ENCODE measurements at regions not wholly inside any gene's neighbourhood (a gene's known extent, or its start where the extent isn't known, plus 50 kb on each side); places are given as distances from the start of the nearest gene placed in this dataset.

DNA sequence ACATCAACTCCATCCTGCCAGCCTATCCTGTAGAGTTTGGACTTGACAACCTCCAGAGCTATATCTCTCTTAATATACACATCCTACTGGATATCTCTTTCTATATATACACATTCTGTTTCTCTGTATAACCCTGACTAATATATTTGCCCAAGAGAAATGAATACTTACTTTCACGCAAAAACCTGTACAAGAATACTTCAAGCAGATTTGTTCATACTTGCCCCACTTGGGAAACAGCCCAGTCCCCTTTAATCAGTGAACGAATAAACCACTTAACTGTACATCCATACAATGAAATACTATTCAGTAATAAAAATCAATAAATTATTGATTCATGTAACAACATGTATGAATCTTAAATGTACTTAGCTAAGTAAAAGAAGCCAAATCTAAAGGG is 251.1 kb upstream of the PHYHIPL start:
- TF ChIP-seq STAT1 (IDR thresholded peaks at IDR 0.05; ENCODE audit: unreplicated experiment) (no peak), EZH2 (IDR thresholded peaks at IDR 0.05; ENCODE audit: low read depth, unreplicated experiment) (no peak), NANOG (IDR thresholded peaks at IDR 0.05; ENCODE audit: borderline replicate concordance) (no peak), ZNF114 (CRISPR knock-in tag; IDR thresholded peaks at IDR 0.05) (no peak), POLR2AphosphoS5 (IDR thresholded peaks at IDR 0.05; ENCODE audit: low read depth) (no peak), EZH2phosphoT487 (IDR thresholded peaks at IDR 0.05; ENCODE audit: unreplicated experiment) (no peak), CREB1 (CRISPR knock-in tag; IDR thresholded peaks at IDR 0.05; ENCODE audit: low read depth) (no peak)
- TF ChIP-seq, protein P1, sequence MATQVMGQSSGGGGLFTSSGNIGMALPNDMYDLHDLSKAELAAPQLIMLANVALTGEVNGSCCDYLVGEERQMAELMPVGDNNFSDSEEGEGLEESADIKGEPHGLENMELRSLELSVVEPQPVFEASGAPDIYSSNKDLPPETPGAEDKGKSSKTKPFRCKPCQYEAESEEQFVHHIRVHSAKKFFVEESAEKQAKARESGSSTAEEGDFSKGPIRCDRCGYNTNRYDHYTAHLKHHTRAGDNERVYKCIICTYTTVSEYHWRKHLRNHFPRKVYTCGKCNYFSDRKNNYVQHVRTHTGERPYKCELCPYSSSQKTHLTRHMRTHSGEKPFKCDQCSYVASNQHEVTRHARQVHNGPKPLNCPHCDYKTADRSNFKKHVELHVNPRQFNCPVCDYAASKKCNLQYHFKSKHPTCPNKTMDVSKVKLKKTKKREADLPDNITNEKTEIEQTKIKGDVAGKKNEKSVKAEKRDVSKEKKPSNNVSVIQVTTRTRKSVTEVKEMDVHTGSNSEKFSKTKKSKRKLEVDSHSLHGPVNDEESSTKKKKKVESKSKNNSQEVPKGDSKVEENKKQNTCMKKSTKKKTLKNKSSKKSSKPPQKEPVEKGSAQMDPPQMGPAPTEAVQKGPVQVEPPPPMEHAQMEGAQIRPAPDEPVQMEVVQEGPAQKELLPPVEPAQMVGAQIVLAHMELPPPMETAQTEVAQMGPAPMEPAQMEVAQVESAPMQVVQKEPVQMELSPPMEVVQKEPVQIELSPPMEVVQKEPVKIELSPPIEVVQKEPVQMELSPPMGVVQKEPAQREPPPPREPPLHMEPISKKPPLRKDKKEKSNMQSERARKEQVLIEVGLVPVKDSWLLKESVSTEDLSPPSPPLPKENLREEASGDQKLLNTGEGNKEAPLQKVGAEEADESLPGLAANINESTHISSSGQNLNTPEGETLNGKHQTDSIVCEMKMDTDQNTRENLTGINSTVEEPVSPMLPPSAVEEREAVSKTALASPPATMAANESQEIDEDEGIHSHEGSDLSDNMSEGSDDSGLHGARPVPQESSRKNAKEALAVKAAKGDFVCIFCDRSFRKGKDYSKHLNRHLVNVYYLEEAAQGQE (IDR thresholded peaks at IDR 0.05; ENCODE audit: unreplicated experiment), result no peak
- Histone ChIP-seq H3K4me2 (no peak overlapping the region), H3K4me1 (ENCODE audit: insufficient read depth) (0 out of 2 replicates have a peak, but pooled peaks cover 5% of the 10 kb centered on the region), H3K79me2 (replicated peaks; ENCODE audit: insufficient read depth) (no peaks in the 10 kb centered on the region), H3K27ac (ENCODE audit: low read depth) (no peak overlapping the region), H3K27me3 (ENCODE audit: insufficient read depth) (no peaks in the 10 kb centered on the region), H3K4me3 (no peak overlapping the region), H3F3A (replicated peaks; ENCODE audit: low read depth) (no peaks in the 10 kb centered on the region), H3K9me2 (ENCODE audit: insufficient read depth) (no peaks in the 10 kb centered on the region; the same call in 1 of the 2 replicates), H2AFZ (no peak overlapping the region), H3K36me3 (ENCODE audit: insufficient read depth) (no peaks in the 10 kb centered on the region), H4K20me1 (replicated peaks; ENCODE audit: insufficient read depth) (no peaks in the 10 kb centered on the region)
- Mint-ChIP-seq H3K4me1 (peaks cover 3% of the 10 kb centered on the region), H3K9me3 (no peaks in the 10 kb centered on the region), H3K4me3 (no peak overlapping the region), H3K27me3 (ENCODE audit: insufficient read depth, low read depth, poor library complexity) (no peaks in the 10 kb centered on the region), H3K36me3 (ENCODE audit: low read depth) (no peaks in the 10 kb centered on the region), H3K27ac (no peak overlapping the region)
- DNase-seq (ENCODE audit: low spot score) (no peak), ATAC-seq (no peak)

DNA sequence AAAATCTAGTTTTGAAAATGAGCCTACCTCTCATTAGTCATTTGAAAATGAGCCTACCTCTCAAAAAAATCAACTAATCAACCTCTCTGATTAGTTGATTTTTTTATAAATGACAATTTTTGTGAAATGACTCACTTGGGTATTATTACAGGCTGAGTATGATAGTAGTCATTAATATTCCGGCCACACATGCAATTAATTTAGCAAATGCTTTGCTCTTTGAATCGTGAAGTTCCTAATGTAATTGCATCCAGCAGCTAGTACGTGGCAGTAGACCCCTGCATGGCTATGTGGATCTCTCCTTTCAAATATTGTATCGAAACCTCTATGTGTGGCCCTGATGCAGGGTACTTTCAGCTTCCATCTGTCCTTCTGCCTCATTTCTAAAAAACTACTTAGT is 245.9 kb upstream of the PHYHIPL start:
- H3K27ac Mint-ChIP-seq, result no peak overlapping the region
- no peaks in the 10 kb centered on the region for H3K36me3 Mint-ChIP-seq (ENCODE audit: low read depth)
- Histone ChIP-seq H3K9me2 (ENCODE audit: insufficient read depth) (peaks cover 4% of the 10 kb centered on the region), H4K20me1 (replicated peaks; ENCODE audit: insufficient read depth) (no peaks in the 10 kb centered on the region), H3K27me3 (ENCODE audit: insufficient read depth) (no peaks in the 10 kb centered on the region), H3K79me2 (replicated peaks; ENCODE audit: insufficient read depth) (no peaks in the 10 kb centered on the region), H2AFZ (no peak overlapping the region), H3K4me3 (no peak overlapping the region), H3K4me2 (no peak overlapping the region), H3K36me3 (ENCODE audit: insufficient read depth) (no peaks in the 10 kb centered on the region), H3F3A (replicated peaks; ENCODE audit: low read depth) (no peaks in the 10 kb centered on the region), H3K4me1 (ENCODE audit: insufficient read depth) (no peaks in the 10 kb centered on the region), H3K27ac (ENCODE audit: low read depth) (no peak overlapping the region)
- H3K4me3 Mint-ChIP-seq, result no peak overlapping the region
- no peaks in the 10 kb centered on the region for H3K9me3 Mint-ChIP-seq
- peaks cover 2% of the 10 kb centered on the region for H3K27me3 Mint-ChIP-seq (ENCODE audit: insufficient read depth, low read depth, poor library complexity)
- H3K4me1 Mint-ChIP-seq, result peaks cover 3% of the 10 kb centered on the region; the same call in 1 of the 3 replicates
- ATAC-seq, result no peak
- no peak for DNase-seq (ENCODE audit: low spot score)
- no peak for TF ChIP-seq ZNF462 (CRISPR knock-in tag; IDR thresholded peaks at IDR 0.05)
- no peak for TF ChIP-seq JUNB (IDR thresholded peaks at IDR 0.05; ENCODE audit: unreplicated experiment)
- no peak for TF ChIP-seq ETS1 (IDR thresholded peaks at IDR 0.05)
- no peak for TF ChIP-seq CREB1 (CRISPR knock-in tag; IDR thresholded peaks at IDR 0.05; ENCODE audit: low read depth)
- TF ChIP-seq STAT1 (IDR thresholded peaks at IDR 0.05; ENCODE audit: unreplicated experiment), result no peak
- no peak for TF ChIP-seq ZNF114 (CRISPR knock-in tag; IDR thresholded peaks at IDR 0.05)
- TF ChIP-seq EZH2 (IDR thresholded peaks at IDR 0.05; ENCODE audit: low read depth, unreplicated experiment), result no peak

Data from GM23338 (cell line).